ENCODE measurements at regions not wholly inside any gene's neighbourhood (a gene's known extent, or its start where the extent isn't known, plus 50 kb on each side); places are given as distances from the start of the nearest gene placed in this dataset.
"Not testable (repeated sequence)": the region's sequence is repeated elsewhere in the genome, so short reads cannot be mapped to it uniquely, and the experiment has no call there.

GRCh38 chr2:13698847-13699246, 933.7 kb upstream of the LRATD1 start:
- DNase-seq (ENCODE audit: low spot score) = no peak

DNA sequence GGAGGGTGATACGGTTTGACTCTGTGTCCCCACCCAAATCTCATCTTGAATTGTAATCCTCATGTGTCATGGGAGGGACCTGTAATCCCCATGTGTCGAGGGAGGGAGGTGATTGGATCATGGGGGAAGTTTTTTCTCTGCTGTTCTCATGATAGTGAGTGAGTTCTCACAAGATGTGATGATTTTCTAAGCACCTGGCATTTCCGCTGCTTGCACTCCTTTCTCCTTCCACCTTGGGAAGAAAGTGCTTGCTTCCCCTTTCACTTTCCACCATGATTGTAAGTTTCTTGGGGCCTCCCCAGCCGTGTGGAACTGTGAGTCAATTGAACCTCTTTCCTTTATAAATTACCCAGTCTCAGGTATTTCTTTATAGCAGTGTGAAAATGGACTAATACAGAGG, 932.6 kb upstream of the LRATD1 start:
- DNase-seq (ENCODE audit: low spot score) = not testable (repeated sequence)

DNA sequence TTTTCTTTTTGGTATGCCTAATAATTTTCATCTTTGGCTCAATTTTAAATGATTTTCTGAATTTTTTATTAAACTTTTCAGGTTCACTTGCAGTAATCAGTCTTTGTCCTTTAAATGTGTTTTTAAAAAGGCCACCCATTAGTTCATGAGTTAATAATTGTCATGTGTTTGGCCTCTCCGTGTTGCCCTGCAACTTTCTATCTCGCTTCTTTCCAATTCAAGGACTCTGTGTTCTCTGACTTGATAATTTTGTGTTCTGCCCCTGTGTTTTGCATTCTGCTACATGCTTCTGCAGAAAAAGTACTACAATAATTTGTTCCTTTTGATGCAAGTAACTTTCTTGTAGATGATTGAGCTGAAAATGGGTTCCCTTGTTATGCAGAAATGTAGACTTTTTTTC, 921.4 kb upstream of the LRATD1 start:
- DNase-seq (ENCODE audit: low spot score) = no peak

DNA sequence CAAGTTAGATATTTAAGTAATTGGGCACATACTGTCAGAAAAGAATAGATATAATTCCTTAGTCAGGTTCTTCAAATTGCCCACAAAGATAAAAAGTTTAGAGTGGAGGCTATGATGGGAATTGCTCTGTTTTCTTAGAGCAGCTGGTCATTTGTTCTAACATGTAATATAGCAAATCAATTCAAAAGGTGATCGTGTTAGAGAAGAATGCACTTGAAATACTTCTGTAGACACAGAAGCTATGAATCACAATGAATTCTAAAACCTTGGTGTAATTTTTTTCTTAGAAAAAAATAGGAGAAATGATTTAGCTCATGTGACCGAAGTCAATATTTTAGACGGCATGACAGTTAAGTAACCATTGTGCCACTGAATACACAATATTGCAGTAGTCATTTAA, 918.1 kb upstream of the LRATD1 start:
- DNase-seq (ENCODE audit: low spot score) = no peak

DNA sequence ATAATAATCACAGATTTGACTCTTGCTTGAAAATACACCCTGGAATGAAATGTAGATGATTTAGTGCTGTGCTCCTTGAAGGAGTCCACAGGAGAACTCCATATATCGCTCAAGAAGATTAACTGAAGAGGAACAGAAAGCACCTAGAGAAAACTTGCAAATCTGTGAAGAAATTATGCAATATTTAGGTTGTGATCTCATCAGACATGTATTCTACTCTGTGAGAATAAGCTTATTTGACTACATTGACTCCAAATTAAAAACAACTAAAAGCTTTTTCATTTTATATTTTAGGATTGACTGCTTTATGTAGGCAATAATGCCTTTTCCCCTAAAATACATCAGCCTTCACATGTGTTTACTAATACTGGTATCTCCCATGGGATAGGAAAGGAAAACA, 906.6 kb upstream of the LRATD1 start:
- no peak for DNase-seq (ENCODE audit: low spot score)

GRCh38 chr2:13745330-13745729, 887.2 kb upstream of the LRATD1 start:
- DNase-seq (ENCODE audit: low spot score) = no peak

- DNase-seq (ENCODE audit: low spot score) = no peak
Measured at GRCh38 chr2:13751955-13752354, 880.6 kb upstream of the LRATD1 start.

DNA sequence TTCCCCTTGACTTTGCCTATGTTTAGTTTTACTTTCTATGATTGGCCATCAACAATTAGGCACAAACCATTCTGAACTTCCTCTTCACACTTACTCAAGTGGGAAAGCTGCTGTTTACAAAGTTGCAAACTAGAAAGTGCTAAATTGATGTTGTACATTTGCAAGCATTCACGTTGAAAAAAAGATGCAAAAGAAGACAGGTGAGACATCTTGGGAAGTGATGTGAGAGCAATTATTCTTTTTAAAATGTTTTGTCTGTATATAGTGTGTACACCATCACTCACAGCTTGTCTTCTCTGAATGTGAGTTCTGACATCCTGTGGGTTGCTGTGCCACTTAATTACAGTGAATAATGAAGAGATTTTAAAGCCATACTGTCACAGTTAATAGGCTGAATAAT, 874.1 kb upstream of the LRATD1 start:
- no peak for DNase-seq (ENCODE audit: low spot score)

DNA sequence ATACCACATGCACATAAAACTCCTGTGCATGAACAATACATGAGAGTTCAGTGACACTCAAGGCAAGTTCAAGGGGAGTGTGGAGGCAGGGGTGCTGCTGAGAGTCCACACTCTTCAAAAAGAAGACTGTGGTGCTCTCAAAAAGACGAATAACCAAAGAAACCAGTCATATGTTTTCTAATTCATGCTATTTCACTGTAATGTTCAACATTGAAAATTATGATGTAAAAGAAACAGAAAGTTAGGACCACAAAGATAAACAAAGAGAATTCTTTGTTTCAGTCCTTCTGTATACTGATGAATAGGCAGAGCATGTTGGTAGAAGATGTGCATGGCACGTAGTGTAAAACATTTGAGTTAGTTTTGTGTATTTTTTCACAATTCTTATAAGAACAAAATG, 864.2 kb upstream of the LRATD1 start:
- no peak for DNase-seq (ENCODE audit: low spot score)

DNA sequence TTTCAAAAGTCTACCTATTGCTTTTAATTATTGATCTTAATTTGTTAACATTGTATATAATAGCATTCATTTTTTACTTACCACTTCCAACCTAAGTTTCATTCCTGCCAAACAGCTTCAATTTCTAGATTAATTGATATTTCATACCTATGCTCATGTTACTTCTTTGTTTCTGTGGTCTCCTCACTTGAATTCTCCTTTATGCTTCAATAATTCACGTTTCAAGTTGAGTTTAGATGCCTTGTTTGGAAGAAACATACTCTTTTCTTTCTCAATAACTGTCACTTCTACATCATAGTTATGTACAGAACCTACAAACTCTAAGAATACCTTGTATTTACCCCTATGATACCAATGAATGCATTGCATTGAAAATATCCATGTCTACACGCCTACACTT, 862.2 kb upstream of the LRATD1 start:
- DNase-seq (ENCODE audit: low spot score) = no peak

GRCh38 chr2:13779996-13780395, 852.5 kb upstream of the LRATD1 start:
- no peak for DNase-seq (ENCODE audit: low spot score)

- DNase-seq (ENCODE audit: low spot score) = no peak
Measured at GRCh38 chr2:13791019-13791547, 841.4 kb upstream of the LRATD1 start.

GRCh38 chr2:13806539-13806938, 826.0 kb upstream of the LRATD1 start:
- no peak for DNase-seq (ENCODE audit: low spot score)

DNA sequence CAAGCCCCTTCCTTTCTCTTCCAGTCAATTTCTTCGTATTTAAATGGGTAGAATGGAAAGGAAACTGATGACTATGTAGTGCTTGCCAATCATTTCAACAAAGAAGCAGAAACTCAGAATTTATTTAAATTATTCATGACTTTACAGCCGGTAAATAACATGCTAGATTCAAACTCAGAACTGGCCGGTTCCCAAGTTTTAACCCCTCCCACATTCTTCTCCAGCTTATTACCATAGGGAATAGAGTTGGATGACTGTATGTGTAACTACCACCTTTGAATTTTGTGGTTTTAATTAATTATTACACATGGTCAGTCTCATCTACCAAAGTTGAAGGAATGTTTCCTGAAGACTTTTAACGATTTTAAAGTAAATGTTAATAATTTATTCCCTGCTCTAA, 819.3 kb upstream of the LRATD1 start:
- no peak for DNase-seq (ENCODE audit: low spot score)

DNA sequence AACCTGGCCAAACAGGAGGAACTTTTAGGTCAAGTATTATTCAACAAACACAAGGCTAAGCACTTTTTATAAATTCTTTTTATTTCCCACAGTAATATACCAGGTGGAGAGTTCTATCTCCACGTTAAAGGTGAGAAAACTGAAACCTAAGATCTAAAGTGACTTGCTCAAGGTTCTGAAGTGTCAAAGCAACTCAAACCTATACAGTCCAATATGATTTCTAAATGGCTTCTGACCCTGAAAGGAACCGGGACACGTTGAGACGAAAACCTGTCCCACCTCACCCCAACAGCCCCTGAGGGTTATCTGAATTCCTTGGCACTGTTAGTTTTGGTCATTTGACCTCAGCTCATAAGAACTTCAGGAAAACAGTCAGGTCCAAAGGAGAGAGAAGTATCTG, 814.5 kb upstream of the LRATD1 start:
- no peak for DNase-seq (ENCODE audit: low spot score)

DNA sequence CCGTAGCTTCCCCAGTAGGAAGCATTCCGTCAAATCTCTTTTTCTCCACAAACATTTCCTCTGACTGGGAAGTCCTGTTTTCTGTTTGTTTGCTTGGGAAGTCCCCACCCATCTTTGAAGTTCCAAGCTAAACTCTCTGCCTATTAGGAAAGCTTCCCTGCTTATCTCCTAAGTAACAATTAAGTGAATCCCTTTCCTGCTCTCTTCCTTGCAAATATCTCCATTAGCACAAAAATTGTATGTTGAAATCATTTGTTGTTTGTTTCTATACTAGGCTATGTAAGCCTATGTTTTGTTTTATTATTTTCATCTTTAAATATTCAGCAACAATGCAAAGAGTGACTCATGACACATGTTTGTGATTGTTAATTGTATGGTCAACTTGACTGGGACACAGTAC, 812.6 kb upstream of the LRATD1 start:
- DNase-seq (ENCODE audit: low spot score) = no peak

GRCh38 chr2:13821255-13821880, 811.1 kb upstream of the LRATD1 start:
- DNase-seq (ENCODE audit: low spot score) = no peak

- no peak for DNase-seq (ENCODE audit: low spot score)
Measured at GRCh38 chr2:13822365-13822764, 810.2 kb upstream of the LRATD1 start.

- DNase-seq (ENCODE audit: low spot score) = no peak
Measured at GRCh38 chr2:13826314-13826853, 806.1 kb upstream of the LRATD1 start.

- DNase-seq (ENCODE audit: low spot score) = no peak
Measured at GRCh38 chr2:13858626-13859025, 773.9 kb upstream of the LRATD1 start.

- not testable (repeated sequence) for DNase-seq (ENCODE audit: low spot score)
Measured at GRCh38 chr2:13868275-13868674, 764.2 kb upstream of the LRATD1 start.

DNA sequence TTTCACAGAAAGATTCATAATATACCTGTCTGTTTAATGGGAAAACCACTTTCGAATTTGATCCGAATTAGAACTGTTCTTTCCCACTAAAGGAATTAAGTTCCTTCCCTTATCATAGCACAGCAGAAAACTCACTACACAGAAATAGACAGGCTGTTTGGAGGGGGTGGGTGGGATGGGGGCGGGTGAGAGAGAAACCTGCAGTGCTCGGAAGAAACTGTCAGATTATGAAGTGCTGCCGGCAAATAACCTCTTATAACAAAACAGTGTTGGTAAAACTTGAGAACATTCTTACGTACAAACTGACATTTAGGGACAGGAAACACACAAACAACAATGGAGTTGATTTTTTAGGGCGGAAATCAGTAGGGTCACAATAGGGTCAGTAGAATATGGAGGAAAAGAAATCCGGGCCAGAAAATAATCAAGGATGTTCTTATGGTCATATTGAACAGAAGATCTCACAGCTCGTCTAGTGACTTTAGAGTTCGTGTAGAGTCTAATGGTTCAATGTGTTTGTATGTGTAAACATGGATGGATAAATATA, 756.0 kb upstream of the LRATD1 start:
- no peak for DNase-seq (ENCODE audit: low spot score)

DNA sequence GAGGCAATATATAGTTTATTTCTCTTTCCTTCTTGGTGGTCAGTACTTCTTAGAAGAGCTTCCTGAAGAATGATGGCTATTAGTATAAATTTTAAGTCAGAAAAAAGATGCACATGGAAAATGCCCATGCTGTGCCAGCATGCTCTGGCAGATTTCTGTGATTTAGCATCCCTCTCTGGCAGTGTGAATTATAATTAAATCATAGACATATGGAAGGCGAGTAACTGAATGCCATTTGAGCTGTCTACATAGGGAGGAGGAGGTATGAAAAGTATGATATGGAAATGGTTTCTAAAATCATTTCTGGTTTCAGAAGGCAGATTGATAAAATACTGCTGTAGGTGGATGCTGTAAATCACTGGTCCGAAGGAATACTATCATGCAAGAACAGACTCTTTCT, 754.9 kb upstream of the LRATD1 start:
- no peak for DNase-seq (ENCODE audit: low spot score)
